ENCODE measurements at regions not wholly inside any gene's neighbourhood (a gene's known extent, or its start where the extent isn't known, plus 50 kb on each side); places are given as distances from the start of the nearest gene placed in this dataset.

GRCh38 chr9:14418941-14419937 lies 105.3 kb upstream of the NFIB start:
- TF ChIP-seq USF1 (IDR thresholded peaks at IDR 0.05) (no peak), EGR1 (IDR thresholded peaks at IDR 0.05) (no peak), EP300 (IDR thresholded peaks at IDR 0.05; ENCODE audit: borderline replicate concordance) (no peak), CEBPB (IDR thresholded peaks at IDR 0.05) (no peak), TAF1 (IDR thresholded peaks at IDR 0.05; ENCODE audit: low read depth) (no peak), FOXM1 (IDR thresholded peaks at IDR 0.05; ENCODE audit: borderline replicate concordance, low read depth) (no peak), TCF12 (IDR thresholded peaks at IDR 0.05; ENCODE audit: low read depth) (no peak), ZBTB7A (IDR thresholded peaks at IDR 0.05; ENCODE audit: low read depth) (no peak), YY1 (IDR thresholded peaks at IDR 0.05; ENCODE audit: low read depth) (no peak), CREB1 (IDR thresholded peaks at IDR 0.05; ENCODE audit: low read depth) (no peak), RAD21 (IDR thresholded peaks at IDR 0.05; ENCODE audit: low read depth) (no peak), TEAD4 (IDR thresholded peaks at IDR 0.05) (no peak)
- TF ChIP-seq, protein P1, sequence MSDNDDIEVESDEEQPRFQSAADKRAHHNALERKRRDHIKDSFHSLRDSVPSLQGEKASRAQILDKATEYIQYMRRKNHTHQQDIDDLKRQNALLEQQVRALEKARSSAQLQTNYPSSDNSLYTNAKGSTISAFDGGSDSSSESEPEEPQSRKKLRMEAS (IDR thresholded peaks at IDR 0.05) = no peak
- TF ChIP-seq, protein P2, sequence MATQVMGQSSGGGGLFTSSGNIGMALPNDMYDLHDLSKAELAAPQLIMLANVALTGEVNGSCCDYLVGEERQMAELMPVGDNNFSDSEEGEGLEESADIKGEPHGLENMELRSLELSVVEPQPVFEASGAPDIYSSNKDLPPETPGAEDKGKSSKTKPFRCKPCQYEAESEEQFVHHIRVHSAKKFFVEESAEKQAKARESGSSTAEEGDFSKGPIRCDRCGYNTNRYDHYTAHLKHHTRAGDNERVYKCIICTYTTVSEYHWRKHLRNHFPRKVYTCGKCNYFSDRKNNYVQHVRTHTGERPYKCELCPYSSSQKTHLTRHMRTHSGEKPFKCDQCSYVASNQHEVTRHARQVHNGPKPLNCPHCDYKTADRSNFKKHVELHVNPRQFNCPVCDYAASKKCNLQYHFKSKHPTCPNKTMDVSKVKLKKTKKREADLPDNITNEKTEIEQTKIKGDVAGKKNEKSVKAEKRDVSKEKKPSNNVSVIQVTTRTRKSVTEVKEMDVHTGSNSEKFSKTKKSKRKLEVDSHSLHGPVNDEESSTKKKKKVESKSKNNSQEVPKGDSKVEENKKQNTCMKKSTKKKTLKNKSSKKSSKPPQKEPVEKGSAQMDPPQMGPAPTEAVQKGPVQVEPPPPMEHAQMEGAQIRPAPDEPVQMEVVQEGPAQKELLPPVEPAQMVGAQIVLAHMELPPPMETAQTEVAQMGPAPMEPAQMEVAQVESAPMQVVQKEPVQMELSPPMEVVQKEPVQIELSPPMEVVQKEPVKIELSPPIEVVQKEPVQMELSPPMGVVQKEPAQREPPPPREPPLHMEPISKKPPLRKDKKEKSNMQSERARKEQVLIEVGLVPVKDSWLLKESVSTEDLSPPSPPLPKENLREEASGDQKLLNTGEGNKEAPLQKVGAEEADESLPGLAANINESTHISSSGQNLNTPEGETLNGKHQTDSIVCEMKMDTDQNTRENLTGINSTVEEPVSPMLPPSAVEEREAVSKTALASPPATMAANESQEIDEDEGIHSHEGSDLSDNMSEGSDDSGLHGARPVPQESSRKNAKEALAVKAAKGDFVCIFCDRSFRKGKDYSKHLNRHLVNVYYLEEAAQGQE (IDR thresholded peaks at IDR 0.05; ENCODE audit: low read depth) = no peak

DNA sequence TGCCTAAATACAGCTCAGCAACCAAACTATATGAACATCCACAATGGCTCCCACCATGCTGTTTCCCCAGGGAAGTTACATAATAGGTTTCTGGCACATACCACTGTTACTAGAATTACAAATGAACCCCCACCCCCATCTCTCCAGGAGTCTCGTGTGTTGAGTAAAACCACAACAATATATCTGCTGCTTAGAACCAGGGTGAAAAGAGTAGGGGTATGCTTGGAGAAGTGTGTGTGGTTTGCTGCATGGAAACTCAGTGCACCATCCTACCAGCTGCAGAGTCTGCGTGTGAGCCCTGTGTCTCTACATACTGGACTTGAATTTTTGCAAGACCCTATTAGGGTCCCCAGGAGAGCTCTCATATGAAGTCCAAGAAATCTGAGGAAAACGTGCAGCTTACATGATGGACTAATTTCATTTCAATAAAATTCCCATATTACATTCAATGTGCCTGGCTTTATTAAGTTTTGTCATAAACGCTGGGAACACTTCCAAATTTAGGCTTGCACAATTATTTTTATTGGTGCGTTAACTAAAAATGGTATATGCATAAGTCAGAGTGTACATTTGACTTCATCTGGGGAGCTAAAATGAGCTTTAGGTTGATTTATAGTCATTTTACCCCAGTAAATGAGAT lies 104.5 kb upstream of the NFIB start:
- TF ChIP-seq EP300 (IDR thresholded peaks at IDR 0.05; ENCODE audit: borderline replicate concordance) = no peak
- TF ChIP-seq ZBTB7A (IDR thresholded peaks at IDR 0.05; ENCODE audit: low read depth) = no peak
- no peak for TF ChIP-seq YY1 (IDR thresholded peaks at IDR 0.05; ENCODE audit: low read depth)
- TF ChIP-seq TCF12 (IDR thresholded peaks at IDR 0.05; ENCODE audit: low read depth) = no peak
- no peak for TF ChIP-seq USF1 (IDR thresholded peaks at IDR 0.05)
- TF ChIP-seq, protein P1 (IDR thresholded peaks at IDR 0.05) = no peak
- TF ChIP-seq TAF1 (IDR thresholded peaks at IDR 0.05; ENCODE audit: low read depth) = no peak
- TF ChIP-seq, protein P2 (IDR thresholded peaks at IDR 0.05; ENCODE audit: low read depth) = no peak
- TF ChIP-seq FOXM1 (IDR thresholded peaks at IDR 0.05; ENCODE audit: borderline replicate concordance, low read depth) = no peak
- TF ChIP-seq NFIC (IDR thresholded peaks at IDR 0.05) = no peak
- no peak for TF ChIP-seq RAD21 (IDR thresholded peaks at IDR 0.05; ENCODE audit: low read depth)
- no peak for TF ChIP-seq CEBPB (IDR thresholded peaks at IDR 0.05)
- TF ChIP-seq TEAD4 (IDR thresholded peaks at IDR 0.05) = no peak
- no peak for TF ChIP-seq EGR1 (IDR thresholded peaks at IDR 0.05)
- TF ChIP-seq CREB1 (IDR thresholded peaks at IDR 0.05; ENCODE audit: low read depth) = no peak

GRCh38 chr9:14417237-14417636 lies 103.3 kb upstream of the NFIB start:
- TF ChIP-seq EGR1 (IDR thresholded peaks at IDR 0.05) = no peak
- TF ChIP-seq, protein P2 (IDR thresholded peaks at IDR 0.05; ENCODE audit: low read depth) = no peak

DNA sequence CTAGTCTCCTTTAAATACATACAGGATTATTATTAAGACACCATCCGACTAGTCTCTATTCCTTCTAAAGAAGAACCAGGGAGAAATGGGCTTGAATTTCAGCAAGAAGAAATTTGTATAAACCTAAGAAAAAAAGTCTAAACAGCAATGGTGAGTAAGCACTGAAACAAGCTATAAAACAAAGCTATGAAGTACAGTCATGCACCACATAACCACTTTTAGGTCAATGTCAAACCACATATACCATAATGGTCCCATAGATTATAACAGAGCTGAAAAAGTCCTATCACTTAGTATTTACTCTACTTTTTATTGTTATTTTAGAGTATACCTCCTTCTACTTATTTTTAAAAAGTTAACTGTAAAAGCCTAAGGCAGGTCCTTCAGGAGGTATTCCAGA lies 102.0 kb upstream of the NFIB start:
- TF ChIP-seq, protein P1 (IDR thresholded peaks at IDR 0.05) = no peak
- TF ChIP-seq RAD21 (IDR thresholded peaks at IDR 0.05; ENCODE audit: low read depth) = no peak
- no peak for TF ChIP-seq USF1 (IDR thresholded peaks at IDR 0.05)
- TF ChIP-seq FOXM1 (IDR thresholded peaks at IDR 0.05; ENCODE audit: borderline replicate concordance, low read depth) = no peak
- no peak for TF ChIP-seq TEAD4 (IDR thresholded peaks at IDR 0.05)
- TF ChIP-seq CEBPB (IDR thresholded peaks at IDR 0.05) = no peak
- no peak for TF ChIP-seq TCF12 (IDR thresholded peaks at IDR 0.05; ENCODE audit: low read depth)
- TF ChIP-seq NFIC (IDR thresholded peaks at IDR 0.05) = no peak
- TF ChIP-seq ZBTB7A (IDR thresholded peaks at IDR 0.05; ENCODE audit: low read depth) = no peak
- no peak for TF ChIP-seq TAF1 (IDR thresholded peaks at IDR 0.05; ENCODE audit: low read depth)
- TF ChIP-seq, protein P2 (IDR thresholded peaks at IDR 0.05; ENCODE audit: low read depth) = no peak
- TF ChIP-seq YY1 (IDR thresholded peaks at IDR 0.05; ENCODE audit: low read depth) = no peak
- TF ChIP-seq EP300 (IDR thresholded peaks at IDR 0.05; ENCODE audit: borderline replicate concordance) = no peak
- no peak for TF ChIP-seq EGR1 (IDR thresholded peaks at IDR 0.05)
- TF ChIP-seq CREB1 (IDR thresholded peaks at IDR 0.05; ENCODE audit: low read depth) = no peak
